OCI-LY3 (cell line): ENCODE measurements at regions not wholly inside any gene's neighbourhood (a gene's known extent, or its start where the extent isn't known, plus 50 kb on each side); places are given as distances from the start of the nearest gene placed in this dataset.

Source experiments
- EZH2phosphoT487 ChIP-seq: fragments of 200-600 bp; shearing (Covaris generic); IDR thresholded peaks from 2 replicates; pipeline ENCODE4 v1.6.1; 2018; ENCODE audit warnings: antibody characterized with exemption, mixed run types, low read depth
- TF ChIP-seq, protein P1 (sequence below): fragments of 200-600, 300-600 bp; sonication (generic); IDR thresholded peaks from 2 replicates; pipeline ENCODE4 v1.5.1; 2014; ENCODE audit warnings: antibody characterized with exemption, low read length, low read depth

GRCh38 chr5:126338635-126339034 lies 84.6 kb upstream of the GRAMD2B start:
- TF ChIP-seq, protein P1, sequence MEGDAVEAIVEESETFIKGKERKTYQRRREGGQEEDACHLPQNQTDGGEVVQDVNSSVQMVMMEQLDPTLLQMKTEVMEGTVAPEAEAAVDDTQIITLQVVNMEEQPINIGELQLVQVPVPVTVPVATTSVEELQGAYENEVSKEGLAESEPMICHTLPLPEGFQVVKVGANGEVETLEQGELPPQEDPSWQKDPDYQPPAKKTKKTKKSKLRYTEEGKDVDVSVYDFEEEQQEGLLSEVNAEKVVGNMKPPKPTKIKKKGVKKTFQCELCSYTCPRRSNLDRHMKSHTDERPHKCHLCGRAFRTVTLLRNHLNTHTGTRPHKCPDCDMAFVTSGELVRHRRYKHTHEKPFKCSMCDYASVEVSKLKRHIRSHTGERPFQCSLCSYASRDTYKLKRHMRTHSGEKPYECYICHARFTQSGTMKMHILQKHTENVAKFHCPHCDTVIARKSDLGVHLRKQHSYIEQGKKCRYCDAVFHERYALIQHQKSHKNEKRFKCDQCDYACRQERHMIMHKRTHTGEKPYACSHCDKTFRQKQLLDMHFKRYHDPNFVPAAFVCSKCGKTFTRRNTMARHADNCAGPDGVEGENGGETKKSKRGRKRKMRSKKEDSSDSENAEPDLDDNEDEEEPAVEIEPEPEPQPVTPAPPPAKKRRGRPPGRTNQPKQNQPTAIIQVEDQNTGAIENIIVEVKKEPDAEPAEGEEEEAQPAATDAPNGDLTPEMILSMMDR, result no peak
- TF ChIP-seq EZH2phosphoT487, result no peak
